ENCODE measurements at regions not wholly inside any gene's neighbourhood (a gene's known extent, or its start where the extent isn't known, plus 50 kb on each side); places are given as distances from the start of the nearest gene placed in this dataset.

DNA sequence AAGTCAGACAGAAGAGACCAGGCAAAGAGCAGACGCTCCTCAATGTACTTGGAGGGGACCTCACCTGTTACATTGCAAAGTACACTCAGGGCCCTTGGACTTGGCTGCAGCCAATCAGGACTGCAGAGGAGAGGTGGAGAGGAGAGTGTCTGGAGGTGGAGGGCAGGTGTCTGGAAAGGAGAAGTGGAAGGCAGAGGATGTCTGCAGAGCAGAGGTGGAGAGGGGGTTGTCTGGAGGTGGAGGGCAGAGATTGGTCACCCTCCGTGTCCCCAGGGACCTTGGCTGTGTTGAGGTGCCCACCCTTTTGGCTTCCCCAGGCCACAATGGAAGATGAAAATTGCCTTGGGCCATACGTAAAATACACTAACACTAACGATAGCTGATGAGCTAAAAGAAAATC, 241.3 kb upstream of the IRX2 start:
- TF ChIP-seq, protein P1, sequence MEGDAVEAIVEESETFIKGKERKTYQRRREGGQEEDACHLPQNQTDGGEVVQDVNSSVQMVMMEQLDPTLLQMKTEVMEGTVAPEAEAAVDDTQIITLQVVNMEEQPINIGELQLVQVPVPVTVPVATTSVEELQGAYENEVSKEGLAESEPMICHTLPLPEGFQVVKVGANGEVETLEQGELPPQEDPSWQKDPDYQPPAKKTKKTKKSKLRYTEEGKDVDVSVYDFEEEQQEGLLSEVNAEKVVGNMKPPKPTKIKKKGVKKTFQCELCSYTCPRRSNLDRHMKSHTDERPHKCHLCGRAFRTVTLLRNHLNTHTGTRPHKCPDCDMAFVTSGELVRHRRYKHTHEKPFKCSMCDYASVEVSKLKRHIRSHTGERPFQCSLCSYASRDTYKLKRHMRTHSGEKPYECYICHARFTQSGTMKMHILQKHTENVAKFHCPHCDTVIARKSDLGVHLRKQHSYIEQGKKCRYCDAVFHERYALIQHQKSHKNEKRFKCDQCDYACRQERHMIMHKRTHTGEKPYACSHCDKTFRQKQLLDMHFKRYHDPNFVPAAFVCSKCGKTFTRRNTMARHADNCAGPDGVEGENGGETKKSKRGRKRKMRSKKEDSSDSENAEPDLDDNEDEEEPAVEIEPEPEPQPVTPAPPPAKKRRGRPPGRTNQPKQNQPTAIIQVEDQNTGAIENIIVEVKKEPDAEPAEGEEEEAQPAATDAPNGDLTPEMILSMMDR (conservative IDR thresholded peaks at IDR 0.05) = no peak
- TF ChIP-seq EZH2 (IDR thresholded peaks at IDR 0.05; ENCODE audit: low read depth) = no peak
- no peaks in the 10 kb centered on the region for H3K9me2 ChIP-seq (ENCODE audit: insufficient read depth)
- ChIA-PET CTCF (no interaction called here), POLR2A (ENCODE audit: unreplicated experiment) (no interaction called here)
- H3K36me3 ChIP-seq (ENCODE audit: low read depth) = no peaks in the 10 kb centered on the region
- H4K20me1 ChIP-seq (ENCODE audit: insufficient read depth) = no peaks in the 10 kb centered on the region; the same call in 1 of the 2 replicates
- DNase-seq = no peak
- no peak overlapping the region for H3K4me2 ChIP-seq
- H3K27me3 ChIP-seq (ENCODE audit: insufficient read depth, low read depth) = peaks cover 82% of the 10 kb centered on the region
- intact Hi-C loops (cut with micrococcal nuclease; ENCODE audit: unreplicated experiment) = no loop called here
- H3K4me1 ChIP-seq (replicated peaks; ENCODE audit: insufficient read depth) = no peaks in the 10 kb centered on the region
- H3K4me3 ChIP-seq = no peak overlapping the region
- H3F3A ChIP-seq (ENCODE audit: insufficient read depth, low read depth) = no peaks in the 10 kb centered on the region
- H3K27ac ChIP-seq = no peak overlapping the region
- no peaks in the 10 kb centered on the region for H3K79me2 ChIP-seq (ENCODE audit: low read depth)
- no TSS peak for BruUV-seq (replicated peaks)
- no peak overlapping the region for H2AFZ ChIP-seq
- no peaks in the 10 kb centered on the region for H3K9me3 ChIP-seq (ENCODE audit: insufficient read depth, low read depth)

DNA sequence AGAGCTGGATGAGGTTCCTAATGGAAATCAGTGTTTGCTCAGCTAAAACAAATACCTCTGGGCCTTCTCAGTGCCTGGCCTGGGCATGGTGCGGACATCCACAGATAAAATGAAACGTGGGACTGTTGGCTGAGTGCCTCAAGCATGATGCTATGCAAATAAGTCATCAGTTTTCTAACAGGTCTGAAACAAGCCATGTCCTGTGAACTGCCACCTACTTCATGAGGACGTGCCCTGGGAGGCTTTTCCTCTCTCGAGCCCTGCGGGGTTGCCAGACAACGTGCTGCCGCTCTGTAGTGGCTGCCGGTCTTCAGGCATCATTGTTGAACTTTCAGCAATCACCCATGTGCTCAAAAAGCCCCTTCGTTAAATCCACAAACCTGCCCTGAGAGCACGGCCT, 240.4 kb upstream of the IRX2 start:
- Histone ChIP-seq H3K9me2 (ENCODE audit: insufficient read depth) (no peaks in the 10 kb centered on the region), H3K27ac (no peak overlapping the region), H3K79me2 (ENCODE audit: low read depth) (no peaks in the 10 kb centered on the region), H3K4me1 (replicated peaks; ENCODE audit: insufficient read depth) (no peaks in the 10 kb centered on the region), H3K4me2 (no peak overlapping the region), H4K20me1 (ENCODE audit: insufficient read depth) (no peaks in the 10 kb centered on the region), H3K36me3 (ENCODE audit: low read depth) (no peaks in the 10 kb centered on the region), H3K27me3 (ENCODE audit: insufficient read depth, low read depth) (peaks cover 73% of the 10 kb centered on the region), H2AFZ (no peak overlapping the region), H3F3A (ENCODE audit: insufficient read depth, low read depth) (no peaks in the 10 kb centered on the region), H3K4me3 (no peak overlapping the region), H3K9me3 (ENCODE audit: insufficient read depth, low read depth) (no peaks in the 10 kb centered on the region)
- CTCF ChIA-PET = no interaction called here
- no peak for TF ChIP-seq EZH2 (IDR thresholded peaks at IDR 0.05; ENCODE audit: low read depth)
- TF ChIP-seq, protein P1 (conservative IDR thresholded peaks at IDR 0.05) = no peak
- intact Hi-C loops (cut with micrococcal nuclease; ENCODE audit: unreplicated experiment) = no loop called here
- DNase-seq = no peak
- BruUV-seq (replicated peaks) = no TSS peak
- POLR2A ChIA-PET (ENCODE audit: unreplicated experiment) = no interaction called here

DNA sequence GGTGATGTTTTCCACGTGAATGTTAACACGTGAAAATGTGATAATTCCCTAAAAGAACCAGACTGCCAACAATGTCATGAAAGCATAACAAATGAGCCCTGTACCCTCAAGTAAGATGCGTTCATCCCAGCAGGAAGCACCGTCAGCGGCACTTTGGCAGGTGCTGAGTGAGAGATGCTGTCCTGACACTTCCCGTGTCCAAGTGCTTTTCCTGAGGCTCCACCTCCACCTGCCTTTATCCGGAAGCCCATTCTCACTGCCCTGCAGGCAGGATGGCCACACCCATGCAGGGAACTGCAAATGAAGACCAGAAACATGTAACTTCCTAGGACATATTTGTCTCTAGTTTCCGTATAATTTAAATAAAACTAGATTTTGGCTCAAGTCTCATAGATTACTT, 238.0 kb upstream of the IRX2 start:
- no peak overlapping the region for H2AFZ ChIP-seq
- H3K27ac ChIP-seq = no peak overlapping the region
- BruUV-seq (replicated peaks) = no TSS peak
- H3F3A ChIP-seq (ENCODE audit: insufficient read depth, low read depth) = no peaks in the 10 kb centered on the region
- no peaks in the 10 kb centered on the region for H3K9me3 ChIP-seq (ENCODE audit: insufficient read depth, low read depth)
- no peak overlapping the region for H3K4me2 ChIP-seq
- DNase-seq = no peak
- ChIA-PET POLR2A (ENCODE audit: unreplicated experiment) (no interaction called here), CTCF (no interaction called here)
- no peaks in the 10 kb centered on the region for H4K20me1 ChIP-seq (ENCODE audit: insufficient read depth)
- H3K9me2 ChIP-seq (ENCODE audit: insufficient read depth) = no peaks in the 10 kb centered on the region
- H3K4me1 ChIP-seq (replicated peaks; ENCODE audit: insufficient read depth) = no peaks in the 10 kb centered on the region
- no peak for TF ChIP-seq EZH2 (IDR thresholded peaks at IDR 0.05; ENCODE audit: low read depth)
- TF ChIP-seq, protein P1 (conservative IDR thresholded peaks at IDR 0.05) = no peak
- no peaks in the 10 kb centered on the region for H3K79me2 ChIP-seq (ENCODE audit: low read depth)
- no peak overlapping the region for H3K4me3 ChIP-seq
- intact Hi-C loops (cut with micrococcal nuclease; ENCODE audit: unreplicated experiment) = no loop called here
- peaks cover 53% of the 10 kb centered on the region for H3K27me3 ChIP-seq (ENCODE audit: insufficient read depth, low read depth)
- H3K36me3 ChIP-seq (ENCODE audit: low read depth) = no peaks in the 10 kb centered on the region
